IMR-90 (cell line): ENCODE measurements at regions not wholly inside any gene's neighbourhood (a gene's known extent, or its start where the extent isn't known, plus 50 kb on each side); places are given as distances from the start of the nearest gene placed in this dataset.

Source experiments
- ATAC-seq: fragments of 200-7000 bp; cut with Tn5 transposase; 2 replicates; pipeline ENCODE4 v1.9.1; 2020; ENCODE audit warnings: low read depth, mild to moderate bottlenecking, moderate library complexity
- BruUV-seq: library from RNA; stranded (reverse); fragments of 400-500 nt; replicated peaks from 2 replicates; lab custom pipeline; 2021; lab: Mats Ljungman, UMichigan
- CTCF ChIA-PET: fragments of 300-600 bp; formaldehyde crosslinking; extraction: SDS; loops from one replicate; lab custom pipeline; 2021; ENCODE audit warnings: antibody characterized with exemption; lab: Yijun Ruan, JAX
- POLR2A ChIA-PET: fragments of 300-600 bp; sonication (Branson Sonifier 250); formaldehyde crosslinking; loops from one replicate; lab custom pipeline; 2022; ENCODE audit warnings: antibody characterized with exemption; ENCODE audit not compliant: unreplicated experiment; lab: Charles Lee
- DNase-seq: peaks from one replicate; pipeline ENCODE4 v3.0.0; 2013
- H2AFZ ChIP-seq: replicated peaks from 2 replicates; pipeline ENCODE3; 2013; ENCODE audit warnings: low read length, mild to moderate bottlenecking; ENCODE audit not compliant: poor library complexity
- H2AK5ac ChIP-seq: 2 replicates; pipeline ENCODE4 v1.6.1; 2013; ENCODE audit warnings: low read depth, low read length, inconsistent platforms
- H2AK9ac ChIP-seq: replicated peaks from 2 replicates; pipeline ENCODE3; 2013; ENCODE audit warnings: mild to moderate bottlenecking, low read depth, low read length, moderate library complexity; ENCODE audit not compliant: poor library complexity
- H2BK120ac ChIP-seq: 2 replicates; pipeline ENCODE4 v1.6.1; 2013; ENCODE audit warnings: low read depth, low read length, inconsistent platforms
- H2BK15ac ChIP-seq: 3 replicates; pipeline ENCODE4 v1.6.1; 2013; ENCODE audit warnings: low read depth, low read length, inconsistent platforms
- H2BK20ac ChIP-seq: 2 replicates; pipeline ENCODE4 v1.6.1; 2013; ENCODE audit warnings: low read depth, mild to moderate bottlenecking, inconsistent platforms, low read length, moderate library complexity
- H2BK5ac ChIP-seq: 2 replicates; pipeline ENCODE4 v1.6.1; 2013; ENCODE audit warnings: mild to moderate bottlenecking, low read depth, low read length, inconsistent platforms; ENCODE audit not compliant: poor library complexity, severe bottlenecking
- H3K14ac ChIP-seq: replicated peaks from 2 replicates; pipeline ENCODE4 v1.6.1; 2013; ENCODE audit warnings: low read depth, low read length, inconsistent platforms
- H3K18ac ChIP-seq: 2 replicates; pipeline ENCODE4 v1.6.1; 2013; ENCODE audit warnings: low read depth, low read length, control low read depth
- H3K23ac ChIP-seq: 2 replicates; pipeline ENCODE4 v1.6.1; 2013; ENCODE audit warnings: low read depth, low read length, inconsistent platforms
- H3K27ac ChIP-seq: 2 replicates; pipeline ENCODE4 v1.5.1; 2013; ENCODE audit warnings: mild to moderate bottlenecking, control low read depth, low read length; ENCODE audit not compliant: insufficient read depth
- H3K27me3 ChIP-seq: 2 replicates; pipeline ENCODE4 v1.6.1; 2013; ENCODE audit warnings: low read length; ENCODE audit not compliant: control insufficient read depth, insufficient read depth
- H3K36me3 ChIP-seq: 2 replicates; pipeline ENCODE4 v1.6.1; 2013; ENCODE audit warnings: low read length, mixed read lengths; ENCODE audit not compliant: control insufficient read depth, insufficient read depth
- H3K4ac ChIP-seq: 2 replicates; pipeline ENCODE4 v1.6.1; 2013; ENCODE audit warnings: low read depth, low read length, inconsistent platforms
- H3K4me1 ChIP-seq: 2 replicates; pipeline ENCODE4 v1.6.1; 2013; ENCODE audit warnings: low read length, mixed read lengths; ENCODE audit not compliant: control insufficient read depth, insufficient read depth
- H3K4me2 ChIP-seq: 2 replicates; pipeline ENCODE4 v1.6.1; 2013; ENCODE audit warnings: low read depth, mild to moderate bottlenecking, control low read depth, low read length, moderate library complexity
- H3K4me3 ChIP-seq: 2 replicates; pipeline ENCODE4 v1.5.1; 2013; ENCODE audit warnings: low read depth, mild to moderate bottlenecking, control low read depth, low read length, moderate library complexity; ENCODE audit not compliant: insufficient read depth
- H3K56ac ChIP-seq: 2 replicates; pipeline ENCODE4 v1.6.1; 2013; ENCODE audit warnings: low read length, inconsistent platforms; ENCODE audit not compliant: insufficient read depth; ENCODE audit errors: extremely low read depth
- H3K79me1 ChIP-seq, 2 experiments: 2 replicates each; pipeline ENCODE4 v1.6.1; 2013; ENCODE audit warnings: low read length in 2 of 2, inconsistent platforms in 1 of 2, low read depth in 1 of 2
- H3K9ac ChIP-seq: 2 replicates; pipeline ENCODE4 v1.6.1; 2013; ENCODE audit warnings: low read depth, low read length, control low read depth
- H3K9me1 ChIP-seq: 2 replicates; pipeline ENCODE4 v1.6.1; 2013; ENCODE audit warnings: low read length, inconsistent platforms; ENCODE audit not compliant: insufficient read depth
- H3K9me3 ChIP-seq: 2 replicates; pipeline ENCODE4 v1.6.1; 2013; ENCODE audit warnings: low read length; ENCODE audit not compliant: control insufficient read depth, insufficient read depth
- H4K20me1 ChIP-seq: 2 replicates; pipeline ENCODE4 v1.6.1; 2013; ENCODE audit warnings: low read length, inconsistent platforms; ENCODE audit not compliant: insufficient read depth
- H4K5ac ChIP-seq: 2 replicates; pipeline ENCODE4 v1.6.1; 2013; ENCODE audit warnings: mild to moderate bottlenecking, low read depth, low read length, control low read depth
- H4K8ac ChIP-seq, 2 experiments: 2 replicates each; pipeline ENCODE4 v1.6.1; 2013; ENCODE audit warnings: low read depth in 2 of 2, low read length in 2 of 2, control low read depth in 1 of 2, inconsistent platforms in 1 of 2
- H4K91ac ChIP-seq: 2 replicates; pipeline ENCODE4 v1.6.1; 2013; ENCODE audit warnings: low read depth, low read length, inconsistent platforms; ENCODE audit not compliant: insufficient read depth
- CTCF ChIP-seq: conservative IDR thresholded peaks from 2 replicates; pipeline ENCODE4 v1.5.1; 2012; ENCODE audit warnings: mild to moderate bottlenecking, low read depth, low read length, improper control_type of control experiment
- ELK1 ChIP-seq: fragments of 150-350 bp; IDR thresholded peaks from 2 replicates; pipeline ENCODE4 v1.6.1; 2016; ENCODE audit warnings: low read depth, mild to moderate bottlenecking, low read length, moderate library complexity, borderline replicate concordance
- FOS ChIP-seq: fragments of 150-350 bp; IDR thresholded peaks from 2 replicates; pipeline ENCODE4 v1.6.1; 2016; ENCODE audit warnings: low read depth, low read length
- RCOR1 ChIP-seq: IDR thresholded peaks from 2 replicates; pipeline ENCODE4 v1.6.1; 2012; ENCODE audit warnings: mild to moderate bottlenecking, low read length, improper control_type of control experiment; ENCODE audit not compliant: insufficient replicate concordance
- RFX5 ChIP-seq: IDR thresholded peaks from 2 replicates; pipeline ENCODE4 v1.8.0; 2012; ENCODE audit warnings: low read depth, mild to moderate bottlenecking, low read length, moderate library complexity
- dilution Hi-C: fragments of 300-500 bp; cut with HindIII; formaldehyde crosslinking; loops from one replicate; pipeline ENCODE4 v1.14.3; 2018; ENCODE audit warnings: low sequenced_read_pairs; ENCODE audit not compliant: unreplicated experiment
- in situ Hi-C: fragments of 300-500 bp; cut with MboI; formaldehyde crosslinking; loops from 3 replicates; pipeline ENCODE4 v1.14.3; 2019; ENCODE audit warnings: low sequenced_read_pairs, inconsistent platforms, mixed read lengths
- intact Hi-C: fragments of 100-400 bp; cut with micrococcal nuclease; formaldehyde crosslinking; loops from 2 replicates; pipeline ENCODE4 v1.10.0; 2022

GRCh38 chr14:82270286-82270685, 736.6 kb upstream of the SEL1L start:
- intact Hi-C loops (no loop called here), dilution Hi-C loops (no loop called here), in situ Hi-C loops (no loop called here)
- H2BK5ac ChIP-seq, result no peak overlapping the region
- H3K9ac ChIP-seq, result no peak overlapping the region
- no peak overlapping the region for H2AK5ac ChIP-seq
- no peak overlapping the region for H2AFZ ChIP-seq
- no peak overlapping the region for H3K4me2 ChIP-seq
- H3K9me1 ChIP-seq, result no peaks in the 10 kb centered on the region
- H3K4ac ChIP-seq, result no peak overlapping the region
- no peak for ATAC-seq
- no peaks in the 10 kb centered on the region for H3K79me1 ChIP-seq
- H4K5ac ChIP-seq, result no peak overlapping the region
- H3K14ac ChIP-seq, result no peak overlapping the region
- no peak overlapping the region for H3K56ac ChIP-seq
- H2AK9ac ChIP-seq, result no peak overlapping the region
- H2BK20ac ChIP-seq, result no peak overlapping the region
- H3K18ac ChIP-seq, result no peak overlapping the region
- H3K27ac ChIP-seq, result no peak overlapping the region
- TF ChIP-seq FOS (no peak), RFX5 (no peak), CTCF (no peak), RCOR1 (no peak), ELK1 (no peak)
- no peak overlapping the region for H3K4me3 ChIP-seq
- H4K20me1 ChIP-seq, result no peaks in the 10 kb centered on the region
- no peak overlapping the region for H2BK15ac ChIP-seq
- DNase-seq, result no peak
- H4K8ac ChIP-seq, result no peak overlapping the region
- H3K4me1 ChIP-seq, result no peaks in the 10 kb centered on the region
- no TSS peak for BruUV-seq
- no peak overlapping the region for H2BK120ac ChIP-seq
- H3K9me3 ChIP-seq, result peaks cover 7% of the 10 kb centered on the region; the same call in 1 of the 2 replicates
- H3K27me3 ChIP-seq, result no peaks in the 10 kb centered on the region
- CTCF ChIA-PET, result no interaction called here
- no peaks in the 10 kb centered on the region for H3K36me3 ChIP-seq
- POLR2A ChIA-PET, result no interaction called here
- H3K23ac ChIP-seq, result no peak overlapping the region
- H4K91ac ChIP-seq, result no peak overlapping the region
